Effector memory CD4-positive, alpha-beta T cell (primary cell): ENCODE measurements at regions not wholly inside any gene's neighbourhood (a gene's known extent, or its start where the extent isn't known, plus 50 kb on each side); places are given as distances from the start of the nearest gene placed in this dataset.

ENCODE experiments used
- DNase-seq, 3 donors: peaks; one replicate each; pipeline ENCODE4 v3.0.0-alpha.2; 2020
- H3K27ac ChIP-seq: 2 replicates; pipeline ENCODE4 v1.7.0; 2013; ENCODE audit warnings: mild to moderate bottlenecking, low read length, moderate library complexity; ENCODE audit not compliant: insufficient read depth, poor library complexity, severe bottlenecking
- H3K27me3 ChIP-seq: replicated peaks from 2 replicates; pipeline ENCODE4 v1.7.0; 2013; ENCODE audit warnings: mild to moderate bottlenecking, low read length; ENCODE audit not compliant: insufficient read depth, control insufficient read depth, poor library complexity, severe bottlenecking
- H3K36me3 ChIP-seq: 2 replicates; pipeline ENCODE4 v1.7.0; 2013; ENCODE audit warnings: mild to moderate bottlenecking, low read length, moderate library complexity; ENCODE audit not compliant: control insufficient read depth, insufficient read depth
- H3K4me1 ChIP-seq: 2 replicates; pipeline ENCODE4 v1.7.0; 2013; ENCODE audit warnings: low read length, mild to moderate bottlenecking; ENCODE audit not compliant: control insufficient read depth, insufficient read depth, poor library complexity, severe bottlenecking
- H3K4me3 ChIP-seq: 2 replicates; pipeline ENCODE4 v1.7.0; 2013; ENCODE audit warnings: low read length, low read depth, mild to moderate bottlenecking; ENCODE audit not compliant: insufficient read depth, poor library complexity, severe bottlenecking
- H3K9me3 ChIP-seq: 2 replicates; pipeline ENCODE4 v1.7.0; 2013; ENCODE audit warnings: mild to moderate bottlenecking, low read length, moderate library complexity; ENCODE audit not compliant: control insufficient read depth

GRCh38 chr4:58734030-58734674 is 1624.0 kb upstream of the IGFBP7 start:
- no peaks in the 10 kb centered on the region for H3K4me1 ChIP-seq
- DNase-seq: no peak
- H3K4me3 ChIP-seq: no peak overlapping the region
- H3K9me3 ChIP-seq: no peaks in the 10 kb centered on the region
- no peaks in the 10 kb centered on the region for H3K27me3 ChIP-seq
- no peaks in the 10 kb centered on the region for H3K36me3 ChIP-seq
- no peak overlapping the region for H3K27ac ChIP-seq

DNA sequence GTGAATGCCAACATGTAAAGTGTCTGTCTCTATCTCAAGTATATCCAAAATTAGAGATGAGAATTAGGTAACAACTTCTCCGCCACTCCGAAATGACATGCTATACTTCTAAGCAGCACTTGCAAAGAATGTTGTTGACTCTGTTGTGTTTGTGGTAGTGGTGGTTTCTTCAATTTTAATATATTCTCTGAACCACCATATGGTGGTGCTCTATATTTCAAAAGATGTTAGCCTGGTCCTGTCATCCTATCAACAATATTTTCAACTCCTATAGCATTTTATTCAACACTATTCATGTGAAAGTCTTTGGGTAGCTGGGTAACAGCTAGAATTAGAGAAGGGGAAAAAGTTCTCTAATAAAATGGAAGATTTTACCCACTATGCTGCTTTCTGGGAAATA is 1622.8 kb upstream of the IGFBP7 start:
- Histone ChIP-seq H3K9me3 (no peaks in the 10 kb centered on the region), H3K4me1 (no peaks in the 10 kb centered on the region), H3K27ac (no peak overlapping the region), H3K27me3 (no peaks in the 10 kb centered on the region), H3K36me3 (no peaks in the 10 kb centered on the region), H3K4me3 (no peak overlapping the region)
- no peak for DNase-seq

DNA sequence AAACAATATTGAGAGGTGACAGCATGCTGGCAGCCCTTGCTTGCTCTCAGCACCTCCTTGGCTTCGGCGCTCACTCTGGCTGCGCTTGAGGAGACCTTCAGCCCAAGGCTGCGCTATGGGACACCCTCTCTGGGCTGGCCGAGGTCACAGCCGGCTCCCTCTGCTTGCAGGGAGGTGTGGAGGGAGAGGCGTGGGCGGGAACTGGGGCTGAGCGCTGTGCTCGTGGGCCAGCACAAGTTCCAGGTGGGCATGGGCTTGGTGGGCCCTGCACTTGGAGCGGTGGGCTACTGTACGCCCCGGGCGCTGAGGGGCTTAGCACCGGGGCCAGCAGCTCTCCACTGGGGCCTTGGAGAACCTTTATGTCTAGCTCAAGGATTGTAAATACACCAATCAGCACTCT is 1613.8 kb upstream of the IGFBP7 start:
- Histone ChIP-seq H3K4me3 (no peak overlapping the region), H3K27me3 (no peaks in the 10 kb centered on the region), H3K36me3 (no peaks in the 10 kb centered on the region), H3K4me1 (no peaks in the 10 kb centered on the region), H3K9me3 (no peaks in the 10 kb centered on the region), H3K27ac (no peak overlapping the region)
- DNase-seq: no peak

- DNase-seq: no peak
- no peaks in the 10 kb centered on the region for H3K36me3 ChIP-seq
- no peak overlapping the region for H3K4me3 ChIP-seq
- H3K4me1 ChIP-seq: no peaks in the 10 kb centered on the region
- no peak overlapping the region for H3K27ac ChIP-seq
- no peaks in the 10 kb centered on the region for H3K9me3 ChIP-seq
- H3K27me3 ChIP-seq: no peaks in the 10 kb centered on the region
Measured at GRCh38 chr4:58711039-58711438, 1600.9 kb upstream of the IGFBP7 start.

DNA sequence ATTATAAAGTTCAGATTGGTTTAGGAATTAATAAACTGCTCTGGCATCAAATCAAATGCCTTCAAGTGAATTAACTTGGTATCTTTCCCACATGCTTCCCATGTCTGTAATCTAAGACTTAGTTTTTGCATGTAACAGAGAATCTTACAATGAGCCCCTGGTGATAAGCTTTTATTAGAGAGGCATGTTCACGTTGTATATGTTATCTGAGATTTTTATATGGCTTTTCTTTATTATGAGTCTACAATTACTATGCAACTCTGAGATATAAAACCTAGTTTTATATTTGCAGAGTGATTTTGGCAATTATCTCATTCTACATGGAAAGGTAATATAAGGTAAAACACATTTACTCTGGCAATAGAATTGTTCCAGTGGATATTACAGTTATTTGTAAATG is 1578.4 kb upstream of the IGFBP7 start:
- Histone ChIP-seq H3K9me3 (no peaks in the 10 kb centered on the region), H3K36me3 (no peaks in the 10 kb centered on the region), H3K4me3 (no peak overlapping the region), H3K4me1 (no peaks in the 10 kb centered on the region), H3K27me3 (no peaks in the 10 kb centered on the region), H3K27ac (no peak overlapping the region)
- no peak for DNase-seq

GRCh38 chr4:58679886-58680285 is 1569.7 kb upstream of the IGFBP7 start:
- no peaks in the 10 kb centered on the region for H3K4me1 ChIP-seq
- H3K27ac ChIP-seq: no peak overlapping the region
- H3K9me3 ChIP-seq: no peaks in the 10 kb centered on the region
- H3K27me3 ChIP-seq: no peaks in the 10 kb centered on the region
- no peak for DNase-seq
- H3K36me3 ChIP-seq: no peaks in the 10 kb centered on the region
- no peak overlapping the region for H3K4me3 ChIP-seq

GRCh38 chr4:58679051-58679450 is 1568.9 kb upstream of the IGFBP7 start:
- no peaks in the 10 kb centered on the region for H3K27me3 ChIP-seq
- H3K4me3 ChIP-seq: no peak overlapping the region
- no peaks in the 10 kb centered on the region for H3K36me3 ChIP-seq
- DNase-seq: no peak
- H3K27ac ChIP-seq: no peak overlapping the region
- H3K9me3 ChIP-seq: no peaks in the 10 kb centered on the region
- H3K4me1 ChIP-seq: no peaks in the 10 kb centered on the region

- H3K27ac ChIP-seq: no peak overlapping the region
- DNase-seq: no peak
- H3K36me3 ChIP-seq: no peaks in the 10 kb centered on the region
- no peaks in the 10 kb centered on the region for H3K27me3 ChIP-seq
- no peaks in the 10 kb centered on the region for H3K9me3 ChIP-seq
- no peak overlapping the region for H3K4me3 ChIP-seq
- H3K4me1 ChIP-seq: no peaks in the 10 kb centered on the region
Measured at GRCh38 chr4:58669783-58670182, 1559.6 kb upstream of the IGFBP7 start.

- Histone ChIP-seq H3K27me3 (no peaks in the 10 kb centered on the region), H3K36me3 (no peaks in the 10 kb centered on the region), H3K9me3 (no peaks in the 10 kb centered on the region), H3K27ac (no peak overlapping the region), H3K4me3 (no peak overlapping the region), H3K4me1 (no peaks in the 10 kb centered on the region)
- DNase-seq: no peak
Measured at GRCh38 chr4:58665649-58666048, 1555.5 kb upstream of the IGFBP7 start.

- no peaks in the 10 kb centered on the region for H3K4me1 ChIP-seq
- H3K36me3 ChIP-seq: no peaks in the 10 kb centered on the region
- no peak for DNase-seq
- H3K4me3 ChIP-seq: no peak overlapping the region
- no peaks in the 10 kb centered on the region for H3K9me3 ChIP-seq
- no peaks in the 10 kb centered on the region for H3K27me3 ChIP-seq
- H3K27ac ChIP-seq: no peak overlapping the region
Measured at GRCh38 chr4:58658701-58659100, 1548.5 kb upstream of the IGFBP7 start.
